ENCODE measurements at regions not wholly inside any gene's neighbourhood (a gene's known extent, or its start where the extent isn't known, plus 50 kb on each side); places are given as distances from the start of the nearest gene placed in this dataset.
"Not testable (repeated sequence)": the region's sequence is repeated elsewhere in the genome, so short reads cannot be mapped to it uniquely, and the experiment has no call there.

- Histone ChIP-seq H3K27me3 (ENCODE audit: insufficient read depth, low read length) (no peaks in the 10 kb centered on the region), H3K4ac (ENCODE audit: low read depth, low read length) (no peak overlapping the region), H3K79me1 (ENCODE audit: low read length) (no peaks in the 10 kb centered on the region), H4K91ac (ENCODE audit: low read depth, low read length) (no peak overlapping the region), H3K4me3 (ENCODE audit: low read depth, low read length) (no peak overlapping the region), H2AFZ (ENCODE audit: insufficient read depth, low read length, poor library complexity) (no peak overlapping the region), H3K4me1 (ENCODE audit: control insufficient read depth in 1 of 2, insufficient read depth in 2 of 2, low read length in 2 of 2) (no peaks in the 10 kb centered on the region), H2BK12ac (ENCODE audit: low read length) (no peak overlapping the region), H3K27ac (ENCODE audit: low read depth, low read length) (no peak overlapping the region), H2AK5ac (ENCODE audit: low read length) (no peak overlapping the region), H3K36me3 (ENCODE audit: control insufficient read depth in 1 of 2, insufficient read depth in 2 of 2, low read length in 2 of 2) (no peaks in the 10 kb centered on the region), H2BK5ac (ENCODE audit: low read depth, low read length, poor library complexity) (no peak overlapping the region), H4K8ac (ENCODE audit: low read depth, low read length) (no peak overlapping the region), H3K23ac (ENCODE audit: low read length) (no peak overlapping the region), H3K18ac (ENCODE audit: low read length) (no peak overlapping the region), H3K79me2 (ENCODE audit: control insufficient read depth, insufficient read depth, low read length, poor library complexity) (no peaks in the 10 kb centered on the region), H3K9me3 (ENCODE audit: insufficient read depth, low read depth, low read length) (no peaks in the 10 kb centered on the region), H2BK120ac (ENCODE audit: insufficient read depth, low read length, poor library complexity) (no peak overlapping the region), H3K14ac (ENCODE audit: low read length) (no peak overlapping the region), H3K9ac (ENCODE audit: low read length) (no peak overlapping the region), H3K4me2 (ENCODE audit: low read length) (no peak overlapping the region), H4K12ac (ENCODE audit: low read depth, low read length) (no peak overlapping the region)
- no peak for DNase-seq
- no CpG with 5 or more reads among the region's 1 CpG for WGBS (ENCODE audit: extremely low coverage, insufficient coverage, insufficient read length)
Observed at GRCh38 chr3:191026746-191027145, 164.3 kb upstream of the GMNC start.

DNA sequence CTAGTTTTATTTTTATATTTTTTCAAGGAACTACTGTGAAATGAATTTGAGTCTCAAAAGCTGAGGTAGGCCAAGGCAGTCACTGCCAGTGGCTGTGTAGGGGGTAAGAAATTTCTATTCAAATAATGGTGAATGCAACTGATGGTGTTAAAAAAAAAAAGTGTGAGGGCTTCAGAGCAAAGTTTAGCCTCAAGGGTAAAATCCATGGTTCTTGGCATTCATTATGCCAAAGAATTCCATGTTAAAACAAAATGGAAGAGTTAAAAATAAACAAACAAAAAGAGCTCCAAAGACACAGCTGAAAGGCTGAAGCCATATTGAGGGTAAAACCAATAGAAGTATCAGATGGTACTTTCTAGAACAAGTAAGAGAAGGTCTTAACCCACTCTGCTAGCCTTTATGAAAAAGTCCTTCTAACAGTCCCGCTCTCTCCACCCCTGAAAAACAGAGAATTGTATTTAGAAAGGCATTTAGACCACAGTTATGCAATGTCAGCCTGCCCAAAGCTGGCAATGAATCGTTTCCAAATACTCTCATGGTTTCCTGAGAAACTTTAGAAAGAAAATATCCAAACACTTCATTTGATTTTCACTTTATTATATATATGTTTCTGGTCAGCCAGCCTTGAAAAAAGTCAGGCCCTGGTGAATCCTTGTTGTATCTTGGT, 158.4 kb upstream of the GMNC start:
- Histone ChIP-seq H3K23ac (ENCODE audit: low read length) (no peak overlapping the region), H3K4me1 (ENCODE audit: control insufficient read depth in 1 of 2, insufficient read depth in 2 of 2, low read length in 2 of 2) (no peaks in the 10 kb centered on the region), H3K4me3 (ENCODE audit: low read depth, low read length) (no peak overlapping the region), H2AFZ (ENCODE audit: insufficient read depth, low read length, poor library complexity) (no peak overlapping the region), H3K79me2 (ENCODE audit: control insufficient read depth, insufficient read depth, low read length, poor library complexity) (no peaks in the 10 kb centered on the region), H3K9ac (ENCODE audit: low read length) (no peak overlapping the region), H2BK5ac (ENCODE audit: low read depth, low read length, poor library complexity) (no peak overlapping the region), H3K14ac (ENCODE audit: low read length) (no peak overlapping the region), H3K4me2 (ENCODE audit: low read length) (no peak overlapping the region), H3K4ac (ENCODE audit: low read depth, low read length) (no peak overlapping the region), H2AK5ac (ENCODE audit: low read length) (no peak overlapping the region), H3K9me3 (ENCODE audit: insufficient read depth, low read depth, low read length) (no peaks in the 10 kb centered on the region), H2BK120ac (ENCODE audit: insufficient read depth, low read length, poor library complexity) (no peak overlapping the region), H3K27ac (ENCODE audit: low read depth, low read length) (no peak overlapping the region), H4K8ac (ENCODE audit: low read depth, low read length) (no peak overlapping the region), H2BK12ac (ENCODE audit: low read length) (no peak overlapping the region), H3K79me1 (ENCODE audit: low read length) (no peaks in the 10 kb centered on the region), H4K12ac (ENCODE audit: low read depth, low read length) (no peak overlapping the region), H3K27me3 (ENCODE audit: insufficient read depth, low read length) (no peaks in the 10 kb centered on the region), H4K91ac (ENCODE audit: low read depth, low read length) (no peak overlapping the region), H3K18ac (ENCODE audit: low read length) (no peak overlapping the region), H3K36me3 (ENCODE audit: control insufficient read depth in 1 of 2, insufficient read depth in 2 of 2, low read length in 2 of 2) (no peaks in the 10 kb centered on the region)
- DNase-seq = no peak
- WGBS (ENCODE audit: extremely low coverage, insufficient coverage, insufficient read length) = no CpG with 5 or more reads among the region's 2 CpGs

DNA sequence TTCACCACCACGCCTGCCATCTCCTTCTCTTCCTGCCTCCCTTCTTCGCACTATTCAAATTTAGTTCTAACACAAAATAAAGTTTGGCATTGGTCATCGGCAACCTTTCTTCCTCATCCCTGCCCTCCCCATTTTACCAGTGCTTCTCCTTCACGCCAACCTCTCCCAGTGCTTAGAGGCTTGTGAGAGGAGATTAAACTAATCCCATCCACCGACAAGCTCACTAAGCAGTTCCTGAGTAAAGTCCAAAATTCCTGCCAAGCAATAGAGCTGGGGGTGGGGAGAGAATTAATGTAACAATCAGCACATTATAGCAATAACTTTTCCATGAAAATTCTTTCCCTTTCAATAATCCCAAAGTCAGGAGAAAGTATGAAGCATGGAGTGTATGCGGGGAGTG, 157.4 kb upstream of the GMNC start:
- Histone ChIP-seq H3K79me1 (ENCODE audit: low read length) (no peaks in the 10 kb centered on the region), H3K18ac (ENCODE audit: low read length) (no peak overlapping the region), H4K12ac (ENCODE audit: low read depth, low read length) (no peak overlapping the region), H3K4me3 (ENCODE audit: low read depth, low read length) (no peak overlapping the region), H3K36me3 (ENCODE audit: control insufficient read depth in 1 of 2, insufficient read depth in 2 of 2, low read length in 2 of 2) (no peaks in the 10 kb centered on the region), H2BK5ac (ENCODE audit: low read depth, low read length, poor library complexity) (no peak overlapping the region), H3K14ac (ENCODE audit: low read length) (no peak overlapping the region), H4K91ac (ENCODE audit: low read depth, low read length) (no peak overlapping the region), H2BK120ac (ENCODE audit: insufficient read depth, low read length, poor library complexity) (no peak overlapping the region), H3K9me3 (ENCODE audit: insufficient read depth, low read depth, low read length) (no peaks in the 10 kb centered on the region), H3K79me2 (ENCODE audit: control insufficient read depth, insufficient read depth, low read length, poor library complexity) (no peaks in the 10 kb centered on the region), H3K23ac (ENCODE audit: low read length) (no peak overlapping the region), H3K4me2 (ENCODE audit: low read length) (no peak overlapping the region), H3K27me3 (ENCODE audit: insufficient read depth, low read length) (no peaks in the 10 kb centered on the region), H3K4ac (ENCODE audit: low read depth, low read length) (no peak overlapping the region), H2AFZ (ENCODE audit: insufficient read depth, low read length, poor library complexity) (no peak overlapping the region), H3K27ac (ENCODE audit: low read depth, low read length) (no peak overlapping the region), H2AK5ac (ENCODE audit: low read length) (no peak overlapping the region), H3K4me1 (ENCODE audit: control insufficient read depth in 1 of 2, insufficient read depth in 2 of 2, low read length in 2 of 2) (no peaks in the 10 kb centered on the region), H4K8ac (ENCODE audit: low read depth, low read length) (no peak overlapping the region), H3K9ac (ENCODE audit: low read length) (no peak overlapping the region), H2BK12ac (ENCODE audit: low read length) (no peak overlapping the region)
- no CpG with 5 or more reads among the region's 6 CpGs for WGBS (ENCODE audit: extremely low coverage, insufficient coverage, insufficient read length)
- no peak for DNase-seq

DNA sequence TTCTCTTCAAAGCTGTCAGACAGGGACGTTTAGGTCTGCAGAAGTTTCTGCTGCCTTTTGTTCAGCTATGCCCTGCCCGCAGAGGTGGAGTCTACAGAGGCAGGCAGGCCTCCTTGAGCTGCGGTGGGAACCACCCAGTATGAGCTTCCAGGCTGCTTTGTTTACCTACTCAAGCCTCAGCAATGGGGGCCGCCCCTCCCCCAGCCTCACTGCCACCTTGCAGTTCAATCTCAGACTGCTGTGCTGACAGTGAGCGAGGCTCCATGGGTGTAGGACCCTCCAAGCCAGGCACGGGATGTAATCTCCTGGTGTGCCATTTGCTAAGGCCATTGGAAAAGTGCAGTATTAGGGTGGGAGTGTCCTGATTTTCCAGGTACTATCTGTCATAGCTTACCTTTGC, 153.5 kb upstream of the GMNC start:
- not testable (repeated sequence) for H3K18ac ChIP-seq (ENCODE audit: low read length)
- no CpG with 5 or more reads among the region's 6 CpGs for WGBS (ENCODE audit: extremely low coverage, insufficient coverage, insufficient read length)

More for the DNA sequence above, 153.5 kb upstream of the GMNC start:
- H3K9me3 ChIP-seq (ENCODE audit: insufficient read depth, low read depth, low read length); H3K4me1 ChIP-seq (ENCODE audit: control insufficient read depth in 1 of 2, insufficient read depth in 2 of 2, low read length in 2 of 2); H3K27me3 ChIP-seq (ENCODE audit: insufficient read depth, low read length); H3K4me3 ChIP-seq (ENCODE audit: low read depth, low read length); H4K8ac ChIP-seq (ENCODE audit: low read depth, low read length); H4K12ac ChIP-seq (ENCODE audit: low read depth, low read length); H3K4ac ChIP-seq (ENCODE audit: low read depth, low read length); H2BK120ac ChIP-seq (ENCODE audit: insufficient read depth, low read length, poor library complexity); H3K4me2 ChIP-seq (ENCODE audit: low read length); DNase-seq; H2BK12ac ChIP-seq (ENCODE audit: low read length); H3K23ac ChIP-seq (ENCODE audit: low read length); H3K36me3 ChIP-seq (ENCODE audit: control insufficient read depth in 1 of 2, insufficient read depth in 2 of 2, low read length in 2 of 2); H4K91ac ChIP-seq (ENCODE audit: low read depth, low read length); H2AK5ac ChIP-seq (ENCODE audit: low read length); H3K14ac ChIP-seq (ENCODE audit: low read length); H2AFZ ChIP-seq (ENCODE audit: insufficient read depth, low read length, poor library complexity); H3K79me2 ChIP-seq (ENCODE audit: control insufficient read depth, insufficient read depth, low read length, poor library complexity); H3K79me1 ChIP-seq (ENCODE audit: low read length); H3K9ac ChIP-seq (ENCODE audit: low read length); H2BK5ac ChIP-seq (ENCODE audit: low read depth, low read length, poor library complexity); H3K27ac ChIP-seq (ENCODE audit: low read depth, low read length): not testable (repeated sequence)
